KMS-11 (cell line): ENCODE measurements at regions not wholly inside any gene's neighbourhood (a gene's known extent, or its start where the extent isn't known, plus 50 kb on each side); places are given as distances from the start of the nearest gene placed in this dataset.

ENCODE experiments used
- H2AFZ ChIP-seq: fragments of 200-600 bp; sonication (generic); 2 replicates; pipeline ENCODE4 v1.6.1; 2016; ENCODE audit warnings: antibody characterized with exemption, mixed run types, low read depth
- H3K27ac ChIP-seq: fragments of 200-600 bp; sonication (generic); 2 replicates; pipeline ENCODE4 v1.6.1; 2016; ENCODE audit warnings: mild to moderate bottlenecking, mixed run types
- H3K27me3 ChIP-seq: fragments of 200-600 bp; sonication (generic); 2 replicates; pipeline ENCODE4 v1.6.1; 2017; ENCODE audit warnings: mild to moderate bottlenecking, low read depth, mixed run types, moderate library complexity; ENCODE audit not compliant: insufficient read depth
- H3K36me3 ChIP-seq: fragments of 200-600 bp; sonication (generic); 2 replicates; pipeline ENCODE4 v1.6.1; 2017; ENCODE audit warnings: mild to moderate bottlenecking, mixed run types; ENCODE audit not compliant: insufficient read depth
- H3K4me1 ChIP-seq: fragments of 200-600 bp; sonication (generic); 2 replicates; pipeline ENCODE4 v1.6.1; 2016; ENCODE audit warnings: mild to moderate bottlenecking, low read depth, mixed run types; ENCODE audit not compliant: poor library complexity, severe bottlenecking
- H3K4me2 ChIP-seq: fragments of 200-600 bp; sonication (generic); 2 replicates; pipeline ENCODE4 v1.7.0; 2016; ENCODE audit warnings: mild to moderate bottlenecking, mixed run types
- H3K4me3 ChIP-seq: fragments of 200-600 bp; sonication (generic); IDR thresholded peaks from 2 replicates; pipeline ENCODE4 v1.6.1; 2017; ENCODE audit warnings: low read depth, low read length, mixed read lengths; ENCODE audit not compliant: insufficient read depth
- H3K79me2 ChIP-seq: fragments of 200-600 bp; sonication (generic); 2 replicates; pipeline ENCODE4 v1.6.1; 2016; ENCODE audit warnings: low read depth, mixed run types; ENCODE audit not compliant: insufficient read depth
- H3K9ac ChIP-seq: fragments of 200-600 bp; sonication (generic); 2 replicates; pipeline ENCODE4 v1.6.1; 2016; ENCODE audit warnings: mild to moderate bottlenecking, mixed run types
- H4K20me1 ChIP-seq: fragments of 200-600 bp; sonication (generic); 2 replicates; pipeline ENCODE4 v1.6.1; 2016; ENCODE audit warnings: mild to moderate bottlenecking, mixed run types; ENCODE audit not compliant: insufficient read depth
- CTCF ChIP-seq: fragments of 200-600 bp; sonication (generic); conservative IDR thresholded peaks from 2 replicates; pipeline ENCODE4 v1.6.1; 2017; ENCODE audit warnings: low read depth, mild to moderate bottlenecking, antibody characterized with exemption, low read length, moderate library complexity, mixed read lengths

DNA sequence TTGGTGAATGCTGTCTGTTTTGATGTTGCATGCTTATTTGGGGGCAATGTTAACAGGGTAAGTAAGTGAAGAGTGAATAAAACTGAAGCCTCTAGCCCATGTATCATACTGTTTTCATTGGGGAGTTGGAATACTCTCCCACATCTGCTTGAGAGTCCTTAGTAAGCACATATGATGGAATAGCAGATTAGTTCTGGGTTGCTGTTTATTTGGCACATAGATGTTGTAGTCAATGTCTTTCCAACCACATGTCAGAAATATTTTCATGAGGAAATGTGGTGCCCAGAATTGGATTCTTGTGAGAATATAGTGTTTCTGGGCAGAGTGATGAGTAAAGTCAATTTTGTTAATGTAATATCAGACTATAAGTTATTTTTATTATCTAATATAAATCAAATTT, 611.7 kb upstream of the FTMT start:
- Histone ChIP-seq H3K4me1 (no peaks in the 10 kb centered on the region), H3K36me3 (no peaks in the 10 kb centered on the region)

DNA sequence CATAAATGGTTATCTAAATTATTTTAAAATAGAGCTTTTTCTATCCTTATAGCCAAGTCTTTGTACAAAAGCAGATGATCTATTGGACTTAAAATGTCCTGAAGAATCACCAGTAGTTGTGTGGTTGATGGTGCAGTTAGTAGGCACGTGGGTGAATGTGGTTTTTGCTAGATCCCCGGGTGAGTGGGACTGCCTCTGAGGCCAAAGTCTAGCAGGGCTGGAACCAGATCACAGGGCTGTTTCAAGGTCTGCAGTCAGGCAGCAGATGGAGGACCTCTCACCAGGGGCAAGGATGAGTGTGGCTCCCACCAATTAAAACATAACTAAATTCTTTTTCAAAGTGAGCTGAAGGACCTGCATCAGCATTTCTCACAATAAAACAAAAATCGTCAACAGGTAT, 604.7 kb upstream of the FTMT start:
- no peaks in the 10 kb centered on the region for H3K36me3 ChIP-seq
- no peaks in the 10 kb centered on the region for H4K20me1 ChIP-seq
- H3K27me3 ChIP-seq = no peaks in the 10 kb centered on the region
- no peak overlapping the region for H3K4me3 ChIP-seq
- no peaks in the 10 kb centered on the region for H3K4me1 ChIP-seq
- no peak overlapping the region for H3K9ac ChIP-seq
- no peak overlapping the region for H3K27ac ChIP-seq
- no peak overlapping the region for H2AFZ ChIP-seq
- H3K79me2 ChIP-seq = no peaks in the 10 kb centered on the region
- H3K4me2 ChIP-seq = no peak overlapping the region
- no peak for TF ChIP-seq CTCF

More for the DNA sequence above, 611.7 kb upstream of the FTMT start:
- no peaks in the 10 kb centered on the region for H3K79me2 ChIP-seq
- no peak overlapping the region for H3K9ac ChIP-seq
- H3K4me3 ChIP-seq = no peak overlapping the region
- no peaks in the 10 kb centered on the region for H4K20me1 ChIP-seq
- TF ChIP-seq CTCF = no peak
- H2AFZ ChIP-seq = no peak overlapping the region
- H3K27me3 ChIP-seq = no peaks in the 10 kb centered on the region
- no peak overlapping the region for H3K4me2 ChIP-seq
- H3K27ac ChIP-seq = no peak overlapping the region

- Histone ChIP-seq H3K79me2 (no peaks in the 10 kb centered on the region), H3K27ac (no peak overlapping the region), H2AFZ (no peak overlapping the region), H3K4me2 (no peak overlapping the region), H3K27me3 (no peaks in the 10 kb centered on the region), H3K36me3 (no peaks in the 10 kb centered on the region), H4K20me1 (no peaks in the 10 kb centered on the region), H3K4me3 (no peak overlapping the region), H3K9ac (no peak overlapping the region), H3K4me1 (no peaks in the 10 kb centered on the region)
- no peak for TF ChIP-seq CTCF
Measured at GRCh38 chr5:121251954-121252353, 599.7 kb upstream of the FTMT start.

DNA sequence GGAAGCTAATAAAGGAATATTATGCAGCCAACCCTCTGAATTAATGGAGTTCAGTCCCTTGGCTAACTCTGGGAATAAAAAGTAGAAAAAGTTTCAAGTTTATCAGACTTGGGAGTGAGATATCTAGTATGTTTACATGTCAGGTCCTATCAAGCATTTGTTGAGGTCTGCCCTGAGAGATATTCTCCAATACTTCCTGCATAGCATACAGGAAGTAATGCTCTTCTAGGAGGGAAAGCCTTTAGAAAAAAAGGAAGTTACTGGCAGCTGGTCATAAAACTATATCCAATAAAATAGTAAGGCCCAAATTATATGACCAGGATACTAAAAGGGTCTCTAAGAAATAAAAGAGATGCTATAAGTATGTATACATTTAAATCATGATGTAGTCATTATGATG, 594.1 kb upstream of the FTMT start:
- H2AFZ ChIP-seq = no peak overlapping the region

More for the DNA sequence above, 594.1 kb upstream of the FTMT start:
- Histone ChIP-seq H3K9ac (no peak overlapping the region), H3K4me2 (no peak overlapping the region), H3K27me3 (no peaks in the 10 kb centered on the region), H4K20me1 (no peaks in the 10 kb centered on the region), H3K4me3 (no peak overlapping the region), H3K36me3 (no peaks in the 10 kb centered on the region), H3K27ac (no peak overlapping the region), H3K4me1 (no peaks in the 10 kb centered on the region), H3K79me2 (no peaks in the 10 kb centered on the region)
- no peak for TF ChIP-seq CTCF
